Cerebellar cortex (tissue), 1 donor: ENCODE measurements at regions not wholly inside any gene's neighbourhood (a gene's known extent, or its start where the extent isn't known, plus 50 kb on each side); places are given as distances from the start of the nearest gene placed in this dataset.
"Not testable (repeated sequence)": the region's sequence is repeated elsewhere in the genome, so short reads cannot be mapped to it uniquely, and the experiment has no call there.

Source experiments
- DNase-seq: peaks from one replicate; pipeline ENCODE4 v3.0.0-alpha.2; 2015; ENCODE audit warnings: low spot score

GRCh38 chr3:5035113-5035512, 55.9 kb downstream of the BHLHE40 start:
- DNase-seq, result no peak

GRCh38 chr3:5035692-5036391, 56.6 kb downstream of the BHLHE40 start:
- DNase-seq, result no peak

DNA sequence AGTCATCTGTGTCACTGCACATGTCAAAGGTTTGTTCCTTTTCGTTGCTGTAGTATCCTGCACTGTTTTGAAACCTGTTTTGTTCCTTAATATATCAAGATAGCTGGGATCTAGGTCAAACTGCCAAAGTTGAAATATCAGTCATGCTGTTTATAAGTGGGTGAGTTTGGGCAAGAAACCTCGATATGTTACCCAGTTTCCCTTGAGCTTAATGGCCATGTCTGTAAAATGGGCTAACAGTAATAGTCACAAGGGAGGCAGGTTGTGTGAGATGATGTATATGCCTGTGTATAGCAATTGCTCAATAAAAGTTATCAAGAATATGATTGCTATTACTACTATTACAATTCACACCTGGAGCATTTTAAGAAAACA, 57.1 kb downstream of the BHLHE40 start:
- DNase-seq, result no peak

DNA sequence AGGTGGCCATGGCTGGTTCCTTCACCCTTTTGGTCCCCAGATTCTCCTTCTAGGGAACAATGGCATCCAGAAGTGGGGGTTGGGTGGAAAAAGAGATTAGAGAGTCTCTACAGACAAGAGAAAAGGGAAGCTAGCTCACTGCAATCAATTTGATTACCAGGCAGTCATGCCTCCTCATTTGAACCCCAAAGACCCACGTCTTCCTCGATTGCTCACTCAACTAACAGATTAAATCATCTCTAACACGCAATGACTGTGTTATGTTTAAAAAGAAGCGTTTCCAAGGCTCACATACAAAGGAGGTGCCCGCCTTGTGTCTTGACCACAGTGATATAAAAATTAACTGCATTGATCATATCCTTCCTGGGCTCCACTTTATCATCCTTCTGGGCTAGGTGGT, 57.6 kb downstream of the BHLHE40 start:
- DNase-seq, result no peak

- DNase-seq, result no peak
Observed at GRCh38 chr3:5039585-5039984, 60.3 kb downstream of the BHLHE40 start.

DNA sequence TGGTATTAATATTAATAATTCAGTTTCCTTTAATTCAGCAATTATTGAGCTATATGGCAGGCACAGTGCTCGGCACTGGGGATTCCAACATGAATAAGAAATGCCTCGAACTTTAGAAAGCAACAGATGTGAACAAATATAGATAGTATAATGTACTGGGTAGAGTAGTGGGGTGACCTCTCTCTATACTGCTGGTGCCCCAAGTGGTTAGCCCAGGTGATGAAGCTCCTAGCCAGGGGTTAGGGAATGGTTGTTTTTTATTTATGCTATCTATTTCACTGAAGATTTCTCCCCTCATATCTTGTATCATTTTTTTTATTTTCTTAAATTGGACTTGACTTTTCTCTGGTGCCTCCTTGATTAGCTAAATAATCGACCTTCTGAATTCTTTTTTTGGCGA, 62.1 kb downstream of the BHLHE40 start:
- no peak for DNase-seq

GRCh38 chr3:5045961-5046360, 66.7 kb downstream of the BHLHE40 start:
- DNase-seq, result no peak

- DNase-seq, result no peak
Observed at GRCh38 chr3:5047764-5048419, 68.7 kb downstream of the BHLHE40 start.

DNA sequence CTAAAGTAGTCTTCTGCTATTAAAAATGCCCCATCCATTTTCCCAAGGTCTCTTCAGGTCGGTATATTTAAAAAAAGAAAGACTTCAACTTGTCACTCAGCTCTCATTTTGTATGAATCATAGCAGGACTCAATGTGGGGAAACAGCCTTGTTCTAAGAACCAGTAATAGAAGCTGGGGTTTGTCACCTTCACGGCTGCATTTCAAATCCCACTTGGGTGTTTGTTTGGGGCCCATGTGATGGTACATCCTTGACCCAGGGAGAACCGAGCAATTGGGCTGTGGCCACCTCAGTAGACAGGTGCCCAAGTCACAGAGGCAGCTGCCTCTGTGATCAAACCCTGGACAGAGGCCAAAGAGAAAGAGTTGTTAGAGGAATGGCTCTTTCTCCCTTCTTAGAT, 70.3 kb upstream of the ARL8B start:
- DNase-seq, result no peak

DNA sequence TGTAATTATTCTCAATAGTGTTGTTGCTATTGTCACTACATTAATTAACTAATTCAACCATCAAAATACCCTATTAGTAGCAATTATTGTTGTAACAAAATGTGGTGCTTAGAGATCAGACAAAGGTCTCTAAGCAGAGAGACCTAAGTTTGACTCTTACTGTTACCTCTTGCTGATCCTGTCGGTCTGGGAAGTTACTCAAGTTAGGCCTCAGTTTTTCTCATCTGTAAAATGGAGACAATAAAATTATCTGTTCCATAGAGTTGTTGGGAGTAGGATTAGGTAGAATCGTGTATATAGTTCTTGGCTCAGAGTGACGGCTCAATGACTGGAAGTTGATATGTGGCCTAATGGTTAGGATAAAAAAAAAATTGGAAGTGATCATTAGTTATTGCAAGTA, 69.8 kb upstream of the ARL8B start:
- no peak for DNase-seq

DNA sequence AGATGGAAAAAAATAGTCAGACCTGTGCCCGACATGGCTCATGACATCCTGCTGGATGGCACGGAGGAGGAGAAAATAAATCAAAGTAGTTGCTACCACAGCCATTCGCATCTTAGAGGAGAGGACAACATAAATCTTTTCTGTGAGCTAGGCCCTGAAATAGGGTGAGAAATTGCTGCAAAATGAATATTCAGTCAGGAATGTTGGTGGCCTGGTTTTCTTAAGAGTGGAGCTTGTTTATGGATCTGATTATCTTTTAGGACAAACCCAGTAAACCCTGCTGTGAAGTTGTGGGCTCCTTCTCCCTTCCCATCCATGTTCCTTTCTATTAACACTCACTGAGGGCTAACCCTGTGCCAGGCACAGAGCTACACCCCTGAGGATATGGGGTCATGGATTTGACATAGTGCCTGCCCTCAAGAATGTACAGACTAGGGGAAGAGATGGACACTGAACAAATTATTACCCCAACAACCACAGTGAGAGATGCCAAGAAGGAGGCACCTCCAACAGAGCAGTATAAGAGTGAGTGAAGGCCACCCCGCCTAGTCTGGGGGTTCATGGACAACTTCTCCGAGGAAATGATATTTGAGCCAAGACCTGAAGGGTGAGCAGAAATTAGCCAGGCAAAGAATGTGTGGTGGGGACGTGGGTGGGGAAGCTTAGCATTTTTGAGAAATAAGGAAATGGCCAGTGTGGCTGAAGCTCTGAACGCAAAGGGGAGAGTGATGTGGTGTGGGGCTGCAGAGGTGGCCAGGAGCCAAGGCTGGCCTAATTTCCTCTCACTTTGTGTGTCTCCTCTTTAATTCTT, 68.9 kb upstream of the ARL8B start:
- DNase-seq, result no peak

- DNase-seq, result no peak
Observed at GRCh38 chr3:5054098-5054497, 68.0 kb upstream of the ARL8B start.

DNA sequence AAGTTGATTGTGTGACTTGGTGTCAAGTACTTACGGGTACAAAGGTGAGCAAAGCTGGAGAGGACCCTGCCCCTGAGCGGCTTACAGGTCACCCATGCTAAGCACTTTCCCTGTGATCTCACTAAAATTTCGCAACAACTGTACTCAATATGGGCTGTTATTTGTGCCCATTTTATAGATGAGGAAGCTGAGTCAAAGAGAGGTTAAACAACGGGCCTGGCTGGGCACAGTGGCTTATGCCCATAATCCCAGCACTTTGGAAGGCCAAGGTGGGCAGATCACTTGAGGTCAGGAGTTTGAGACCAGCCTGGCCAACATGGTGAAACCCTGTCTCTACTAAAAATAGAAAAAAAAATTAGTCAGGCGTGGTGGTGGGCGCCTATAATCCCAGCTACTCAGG, 67.5 kb upstream of the ARL8B start:
- DNase-seq, result not testable (repeated sequence)

GRCh38 chr3:5055357-5056110, 66.6 kb upstream of the ARL8B start:
- no peak for DNase-seq

- no peak for DNase-seq
Observed at GRCh38 chr3:5056111-5056391, 66.0 kb upstream of the ARL8B start.

GRCh38 chr3:5057272-5057671, 64.8 kb upstream of the ARL8B start:
- DNase-seq, result no peak

- peak; percentile 81 for DNase-seq
Observed at GRCh38 chr3:5057857-5058324, 64.2 kb upstream of the ARL8B start.

DNA sequence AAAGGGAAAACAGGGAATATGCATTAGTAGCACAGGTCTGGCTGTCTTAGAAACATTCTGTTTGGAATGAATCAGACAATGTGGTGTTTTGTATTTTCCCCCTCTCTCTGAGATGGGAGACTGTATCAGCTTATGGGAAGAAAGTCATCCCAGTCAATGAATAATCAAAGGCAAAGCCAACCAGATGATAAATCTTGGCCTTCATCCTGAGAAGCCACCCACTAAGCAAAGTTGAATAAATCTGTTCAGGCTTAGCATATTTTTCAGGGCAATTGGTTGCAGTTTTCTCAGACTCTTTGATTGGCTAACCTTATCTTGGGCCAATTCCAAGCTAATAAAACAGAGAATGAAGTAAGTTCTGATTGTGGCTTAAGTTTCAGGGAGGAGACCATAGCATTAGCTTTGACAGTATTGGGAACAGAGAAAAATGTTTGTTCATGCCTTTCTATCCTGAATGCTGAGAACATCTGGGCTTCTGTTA, 63.6 kb upstream of the ARL8B start:
- no peak for DNase-seq

DNA sequence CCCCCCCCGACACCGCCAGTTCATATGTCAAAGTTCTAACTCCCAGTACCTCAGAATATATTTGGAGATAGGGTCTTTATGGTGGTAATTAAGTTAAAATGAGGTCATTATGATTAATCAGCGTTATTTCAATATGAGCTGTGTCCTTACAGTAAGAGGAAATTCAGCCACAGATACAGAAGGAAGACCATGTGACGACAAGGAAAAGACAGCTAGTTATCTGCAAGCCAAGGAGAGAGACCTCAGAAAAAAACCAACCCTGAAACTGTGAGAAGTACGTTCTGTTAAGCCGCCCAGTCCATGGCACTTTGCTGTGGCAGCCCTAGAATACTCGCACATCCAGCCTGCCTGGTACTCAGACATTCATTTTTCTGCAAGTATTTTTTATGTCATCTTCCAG, 62.3 kb upstream of the ARL8B start:
- DNase-seq, result no peak

GRCh38 chr3:5061218-5061569, 60.9 kb upstream of the ARL8B start:
- DNase-seq, result no peak

DNA sequence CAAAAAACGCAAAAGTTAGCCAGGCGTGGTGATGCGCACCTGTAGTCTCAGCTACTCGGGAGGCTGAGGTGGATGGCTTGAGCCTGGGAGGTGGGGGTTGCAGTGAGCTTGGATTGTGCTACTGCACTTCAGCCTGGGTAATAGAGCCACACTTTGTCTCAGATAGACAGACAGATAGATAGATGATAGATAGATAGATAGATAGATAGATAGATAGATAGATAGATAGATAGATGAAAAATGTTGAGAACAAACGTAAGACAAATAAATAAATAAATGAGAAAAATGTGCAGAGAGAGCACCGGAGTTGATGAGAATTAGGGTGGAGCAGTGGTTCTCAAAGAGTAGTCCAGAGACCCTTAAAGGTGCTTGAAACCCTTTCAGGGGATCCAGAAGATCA, 58.4 kb upstream of the ARL8B start:
- DNase-seq, result no peak

DNA sequence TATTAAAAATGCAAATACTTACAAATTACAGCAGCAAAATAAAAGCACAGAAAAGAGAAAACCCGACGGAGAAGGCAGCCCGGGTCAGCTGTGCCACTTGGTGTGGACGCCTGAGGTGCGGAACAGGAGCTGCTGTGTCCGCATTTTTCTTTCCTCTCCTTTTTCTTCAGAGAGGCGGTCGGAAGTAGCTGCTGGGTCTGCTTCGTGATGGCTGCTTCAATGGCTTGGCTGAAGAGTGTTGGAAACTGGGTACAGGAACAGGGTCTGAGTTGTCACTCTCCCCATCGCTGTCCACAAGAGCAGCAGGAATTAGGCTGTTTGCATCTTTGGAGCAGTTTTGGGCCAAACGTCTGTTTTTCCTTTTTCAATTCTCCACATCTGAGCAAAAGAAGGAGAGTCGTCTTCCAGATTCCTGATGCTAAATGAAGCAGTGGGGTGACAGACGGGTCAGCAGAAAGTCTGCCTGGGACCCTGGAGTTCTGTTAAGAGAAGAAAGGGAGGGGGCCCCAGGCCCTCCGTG, 53.5 kb upstream of the ARL8B start:
- DNase-seq, result no peak
